PC-9 (cell line): ENCODE measurements at regions not wholly inside any gene's neighbourhood (a gene's known extent, or its start where the extent isn't known, plus 50 kb on each side); places are given as distances from the start of the nearest gene placed in this dataset.

Experiments
- CTCF ChIP-seq: fragments of 200-600 bp; sonication (generic); conservative IDR thresholded peaks from 2 replicates; pipeline ENCODE4 v1.6.1; 2017; ENCODE audit warnings: mixed run types, antibody characterized with exemption, mild to moderate bottlenecking, moderate library complexity
- EZH2 ChIP-seq: fragments of 200-600 bp; sonication (generic); IDR thresholded peaks from 2 replicates; pipeline ENCODE4 v1.8.0; 2017; ENCODE audit warnings: antibody characterized with exemption, low read depth

GRCh38 chr7:145860809-145861208, 255.8 kb upstream of the CNTNAP2 start:
- TF ChIP-seq CTCF = no peak
- TF ChIP-seq EZH2 = no peak
